ENCODE measurements at regions not wholly inside any gene's neighbourhood (a gene's known extent, or its start where the extent isn't known, plus 50 kb on each side); places are given as distances from the start of the nearest gene placed in this dataset.

GRCh38 chr11:92826136-92826535 is 143.3 kb upstream of the MTNR1B start:
- TF ChIP-seq CTCF (IDR thresholded peaks at IDR 0.05) (no peak), EZH2 (IDR thresholded peaks at IDR 0.05) (no peak)
